HCT116 (cell line): ENCODE measurements at regions not wholly inside any gene's neighbourhood (a gene's known extent, or its start where the extent isn't known, plus 50 kb on each side); places are given as distances from the start of the nearest gene placed in this dataset.

ENCODE experiments used
- ATAC-seq: fragments of 200-7000 bp; cut with Tn5 transposase; 2 replicates; pipeline ENCODE4 v1.9.1; 2020; ENCODE audit warnings: mild to moderate bottlenecking, moderate library complexity
- BruUV-seq: library from RNA; stranded (reverse); fragments of 400-500 nt; replicated peaks from 2 replicates; lab custom pipeline; 2021; lab: Mats Ljungman, UMichigan
- CTCF ChIA-PET: fragments of 300-600 bp; sonication (Branson Sonifier 250); formaldehyde crosslinking; loops from one replicate; lab custom pipeline; 2021; ENCODE audit warnings: antibody characterized with exemption; lab: Charles Lee
- POLR2A ChIA-PET: fragments of 300-600, 350-600 bp; sonication (Branson Sonifier 250); formaldehyde crosslinking; loops from one replicate; lab custom pipeline; 2021; ENCODE audit warnings: antibody characterized with exemption; lab: Charles Lee
- RAD21 ChIA-PET, 2 experiments: fragments of 300-600 bp; sonication (Branson Sonifier 250); formaldehyde crosslinking; loops; one replicate each; lab custom pipeline; 2023; ENCODE audit warnings: low total read pairs in 2 of 2; ENCODE audit not compliant: uncharacterized antibody in 2 of 2, unreplicated experiment in 2 of 2, low non-redundant PET in 1 of 2; lab: Charles Lee
- DNase-seq: peaks from one replicate; pipeline ENCODE4 v3.0.0-alpha.2; 2010; ENCODE audit warnings: low read depth, low spot score
- H2AFZ ChIP-seq: fragments of 200-600 bp; shearing (Covaris generic), sonication (generic); 2 replicates; pipeline ENCODE4 v1.6.1; 2017; ENCODE audit warnings: low read depth, mixed run types, mixed read lengths, antibody characterized with exemption, low read length; ENCODE audit not compliant: poor library complexity, severe bottlenecking
- H3K27ac ChIP-seq: 2 replicates; pipeline ENCODE4 v1.5.1; 2012; ENCODE audit warnings: low read depth, low read length
- H3K27me3 ChIP-seq: fragments of 200-600 bp; sonication (generic); 2 replicates; pipeline ENCODE4 v1.6.1; 2016; ENCODE audit warnings: mixed run types, low read length, mixed read lengths; ENCODE audit not compliant: insufficient read depth
- H3K36me3 ChIP-seq, 2 experiments: fragments of 200-500 bp in 1 of 2; fragments of 200-600 bp in 1 of 2; sonication (Bioruptor generic) in 1 of 2; sonication (generic) in 1 of 2; 2 replicates each; pipeline versions ENCODE4 v1.5.1 to v1.6.1; 2014 to 2016; ENCODE audit warnings: low read length in 2 of 2, inconsistent platforms in 1 of 2, mixed read lengths in 1 of 2, mixed run types in 1 of 2; ENCODE audit not compliant: insufficient read depth in 2 of 2, control insufficient read depth in 1 of 2
- H3K4me1 ChIP-seq, 2 experiments: fragments of 200-600 bp in 1 of 2; sonication (generic) in 1 of 2; 2 replicates each; pipeline versions ENCODE4 v1.5.1 to v1.6.1; 2012 to 2017; ENCODE audit warnings: low read length in 2 of 2, inconsistent platforms in 1 of 2, mild to moderate bottlenecking in 1 of 2, mixed read lengths in 1 of 2, mixed run types in 1 of 2, moderate library complexity in 1 of 2; ENCODE audit not compliant: insufficient read depth in 2 of 2, control insufficient read depth in 1 of 2
- H3K4me2 ChIP-seq: fragments of 200-600 bp; sonication (generic); 2 replicates; pipeline ENCODE4 v1.6.1; 2017; ENCODE audit warnings: mixed run types, low read length, mixed read lengths
- H3K4me3 ChIP-seq, 2 experiments: fragments of 200-600 bp in 1 of 2; sonication (generic) in 1 of 2; replicated peaks in 1 of 2; 2 replicates each; pipeline ENCODE4 v1.5.1; 2011 to 2016; ENCODE audit warnings: low read length in 2 of 2, control low read depth in 1 of 2, low read depth in 1 of 2, mild to moderate bottlenecking in 1 of 2, mixed read lengths in 1 of 2, mixed run types in 1 of 2
- H3K79me2 ChIP-seq: fragments of 200-600 bp; sonication (generic); 2 replicates; pipeline ENCODE4 v1.6.1; 2017; ENCODE audit warnings: mild to moderate bottlenecking, mixed run types, low read length, moderate library complexity, mixed read lengths; ENCODE audit not compliant: insufficient read depth
- H3K9ac ChIP-seq: fragments of 200-600 bp; sonication (generic); 2 replicates; pipeline ENCODE4 v1.6.1; 2016; ENCODE audit warnings: low read length, mixed read lengths
- H3K9me2 ChIP-seq: fragments of 200-600 bp; sonication (generic), shearing (Covaris generic); 2 replicates; pipeline ENCODE4 v1.6.1; 2017; ENCODE audit warnings: mixed run types, mild to moderate bottlenecking, moderate library complexity; ENCODE audit not compliant: insufficient read depth
- H3K9me3 ChIP-seq, 2 experiments: fragments of 200-500 bp in 1 of 2; fragments of 200-600 bp in 1 of 2; sonication (Bioruptor generic) in 1 of 2; sonication (generic) in 1 of 2; 2 replicates each; pipeline ENCODE4 v1.6.1; 2014 to 2017; ENCODE audit warnings: low read length in 2 of 2, mixed read lengths in 2 of 2, inconsistent platforms in 1 of 2, low read depth in 1 of 2, mild to moderate bottlenecking in 1 of 2, mixed run types in 1 of 2, moderate library complexity in 1 of 2; ENCODE audit not compliant: control insufficient read depth in 1 of 2, insufficient read depth in 1 of 2
- H4K20me1 ChIP-seq: fragments of 200-600 bp; sonication (generic), shearing (Covaris generic); 2 replicates; pipeline ENCODE4 v1.6.1; 2017; ENCODE audit warnings: mixed run types, mild to moderate bottlenecking, moderate library complexity; ENCODE audit not compliant: insufficient read depth
- CBX3 ChIP-seq: IDR thresholded peaks from 2 replicates; pipeline ENCODE4 v1.6.1; 2012; ENCODE audit warnings: low read depth
- CEBPB ChIP-seq: IDR thresholded peaks from 2 replicates; pipeline ENCODE4 v1.6.1; 2012; ENCODE audit warnings: low read depth
- CTCF ChIP-seq, 3 experiments: fragments of 200-600 bp in 1 of 3; sonication (generic) in 1 of 3; IDR thresholded peaks in 2 of 3; conservative IDR thresholded peaks in 1 of 3; 2 replicates each; pipeline ENCODE4 v1.5.1; 2012 to 2017; ENCODE audit warnings: low read depth in 2 of 3, low read length in 2 of 3, antibody characterized with exemption in 1 of 3, borderline replicate concordance in 1 of 3, control low read depth in 1 of 3, mild to moderate bottlenecking in 1 of 3, mixed read lengths in 1 of 3, mixed run types in 1 of 3, moderate library complexity in 1 of 3; ENCODE audit not compliant: insufficient read depth in 1 of 3
- ELF1 ChIP-seq: IDR thresholded peaks from 2 replicates; pipeline ENCODE4 v1.6.1; 2012; ENCODE audit warnings: low read depth, borderline replicate concordance
- EZH2 ChIP-seq: fragments of 200-600 bp; sonication (generic); IDR thresholded peaks from 2 replicates; pipeline ENCODE4 v1.6.1; 2017; ENCODE audit warnings: antibody characterized with exemption, mixed run types
- EZH2phosphoT487 ChIP-seq: fragments of 200-600 bp; IDR thresholded peaks from 2 replicates; pipeline ENCODE4 v1.6.1; 2018; ENCODE audit warnings: antibody characterized with exemption, borderline replicate concordance
- JUND ChIP-seq: IDR thresholded peaks from 2 replicates; pipeline ENCODE4 v1.6.1; 2012
- POLR2AphosphoS5 ChIP-seq: IDR thresholded peaks from 2 replicates; pipeline ENCODE4 v1.6.1; 2011; ENCODE audit warnings: mild to moderate bottlenecking, low read depth, low read length, moderate library complexity
- REST ChIP-seq: IDR thresholded peaks from 2 replicates; pipeline ENCODE4 v1.6.1; 2012; ENCODE audit warnings: low read depth
- SIN3A ChIP-seq: IDR thresholded peaks from 2 replicates; pipeline ENCODE4 v1.6.1; 2012; ENCODE audit warnings: low read depth
- SP1 ChIP-seq: IDR thresholded peaks from 2 replicates; pipeline ENCODE4 v1.6.1; 2012; ENCODE audit warnings: low read depth
- SRF ChIP-seq: IDR thresholded peaks from 2 replicates; pipeline ENCODE4 v1.6.1; 2012; ENCODE audit warnings: low read depth
- TCF7L2 ChIP-seq: IDR thresholded peaks from 2 replicates; pipeline ENCODE4 v1.7.0; 2011; ENCODE audit warnings: borderline replicate concordance, inconsistent platforms; ENCODE audit not compliant: insufficient read depth, insufficient read length; ENCODE audit errors: extremely low read depth
- ZBTB33 ChIP-seq: IDR thresholded peaks from 2 replicates; pipeline ENCODE4 v1.6.1; 2011; ENCODE audit warnings: mild to moderate bottlenecking, low read length, moderate library complexity; ENCODE audit not compliant: insufficient replicate concordance; ENCODE audit errors: extremely low read depth
- ZFX ChIP-seq: fragments of 450-650 bp; IDR thresholded peaks from 2 replicates; pipeline ENCODE4 v1.6.1; 2017
- ZNF274 ChIP-seq: fragments of 200-500 bp; sonication (Bioruptor generic); IDR thresholded peaks from 2 replicates; pipeline ENCODE4 v1.6.1; 2014; ENCODE audit warnings: mild to moderate bottlenecking, low read depth, low read length, inconsistent platforms
- intact Hi-C: fragments of 100-400 bp; cut with micrococcal nuclease; formaldehyde crosslinking; loops from 2 replicates; pipeline ENCODE4 v1.10.0; 2022

- TF ChIP-seq JUND (no peak), ZNF274 (no peak), EZH2 (no peak), ELF1 (no peak), ZFX (no peak), SIN3A (no peak), CBX3 (no peak), POLR2AphosphoS5 (no peak)
- TF ChIP-seq, all 23 proteins: peak for 0
These were observed 446.2 kb downstream of the ADRA2A start (continued) for GRCh38 chr10:111523016-111523415.

GRCh38 chr10:111524134-111524533, 447.3 kb downstream of the ADRA2A start:
- Histone ChIP-seq H3K4me1 (no peaks in the 10 kb centered on the region), H3K9me3 (no peaks in the 10 kb centered on the region)

More at GRCh38 chr10:111524134-111524533, 447.3 kb downstream of the ADRA2A start:
- intact Hi-C loops = no loop called here
- Histone ChIP-seq H3K4me2 (no peak overlapping the region), H3K9me2 (no peaks in the 10 kb centered on the region), H3K4me3 (no peak overlapping the region), H3K36me3 (no peaks in the 10 kb centered on the region), H3K79me2 (no peaks in the 10 kb centered on the region), H3K27me3 (no peaks in the 10 kb centered on the region; the same call in 1 of the 2 replicates), H3K9ac (no peak overlapping the region), H3K27ac (no peak overlapping the region), H2AFZ (no peak overlapping the region), H4K20me1 (no peaks in the 10 kb centered on the region)
- RAD21 ChIA-PET = no interaction called here
- DNase-seq = no peak
- POLR2A ChIA-PET = no interaction called here
- ATAC-seq = no peak
- no TSS peak for BruUV-seq
- CTCF ChIA-PET = no interaction called here
- TF ChIP-seq TCF7L2 (no peak), CTCF (IDR thresholded peaks at IDR 0.05 in 2 of 3, conservative IDR thresholded peaks at IDR 0.05 in 1 of 3; ENCODE audit: borderline replicate concordance in 1 of 3, insufficient read depth in 1 of 3, low read depth in 2 of 3, low read length in 2 of 3) (no peak), SIN3A (no peak), ZNF274 (no peak), EZH2phosphoT487 (no peak), SP1 (no peak), POLR2AphosphoS5 (no peak), CEBPB (no peak), CBX3 (no peak), SRF (no peak), REST (no peak), ELF1 (no peak), ZBTB33 (no peak)
